ENCODE measurements at regions not wholly inside any gene's neighbourhood (a gene's known extent, or its start where the extent isn't known, plus 50 kb on each side); places are given as distances from the start of the nearest gene placed in this dataset.
A peak's percentile ranks its signal among the peaks of the same experiment; 100 is the strongest.
"Not testable (repeated sequence)": the region's sequence is repeated elsewhere in the genome, so short reads cannot be mapped to it uniquely, and the experiment has no call there.

GRCh38 chr4:72767618-72768302, 198.7 kb upstream of the ADAMTS3 start:
- TF ChIP-seq, protein P1, sequence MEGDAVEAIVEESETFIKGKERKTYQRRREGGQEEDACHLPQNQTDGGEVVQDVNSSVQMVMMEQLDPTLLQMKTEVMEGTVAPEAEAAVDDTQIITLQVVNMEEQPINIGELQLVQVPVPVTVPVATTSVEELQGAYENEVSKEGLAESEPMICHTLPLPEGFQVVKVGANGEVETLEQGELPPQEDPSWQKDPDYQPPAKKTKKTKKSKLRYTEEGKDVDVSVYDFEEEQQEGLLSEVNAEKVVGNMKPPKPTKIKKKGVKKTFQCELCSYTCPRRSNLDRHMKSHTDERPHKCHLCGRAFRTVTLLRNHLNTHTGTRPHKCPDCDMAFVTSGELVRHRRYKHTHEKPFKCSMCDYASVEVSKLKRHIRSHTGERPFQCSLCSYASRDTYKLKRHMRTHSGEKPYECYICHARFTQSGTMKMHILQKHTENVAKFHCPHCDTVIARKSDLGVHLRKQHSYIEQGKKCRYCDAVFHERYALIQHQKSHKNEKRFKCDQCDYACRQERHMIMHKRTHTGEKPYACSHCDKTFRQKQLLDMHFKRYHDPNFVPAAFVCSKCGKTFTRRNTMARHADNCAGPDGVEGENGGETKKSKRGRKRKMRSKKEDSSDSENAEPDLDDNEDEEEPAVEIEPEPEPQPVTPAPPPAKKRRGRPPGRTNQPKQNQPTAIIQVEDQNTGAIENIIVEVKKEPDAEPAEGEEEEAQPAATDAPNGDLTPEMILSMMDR (conservative IDR thresholded peaks at IDR 0.05; ENCODE audit: low read depth, low read length): no peak
- no peak overlapping the region for H3K4me3 ChIP-seq (ENCODE audit: low read depth, low read length)
- DNase-seq (ENCODE audit: low read depth): peak; percentile 97

DNA sequence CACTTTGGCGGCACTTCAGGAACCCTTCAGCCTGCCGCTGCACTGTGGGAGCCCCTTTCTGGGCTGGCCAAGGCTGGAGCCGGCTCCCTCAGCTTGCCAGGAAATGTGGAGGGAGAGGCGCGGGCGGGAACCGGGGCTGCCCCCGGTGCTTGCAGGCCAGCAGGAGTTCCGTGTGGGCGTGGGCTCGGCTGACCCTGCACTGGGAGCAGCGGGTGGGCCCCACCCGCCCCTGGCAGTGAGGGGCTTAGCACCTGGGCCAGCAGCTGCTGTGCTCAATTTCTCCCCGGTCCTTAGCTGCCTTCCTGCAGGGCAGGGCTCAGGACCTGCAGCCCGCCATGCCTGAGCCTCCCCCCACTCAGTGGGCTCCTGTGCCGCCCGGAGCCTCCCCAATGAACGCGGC, 196.8 kb upstream of the ADAMTS3 start:
- not testable (repeated sequence) for H3K4me3 ChIP-seq (ENCODE audit: low read depth, low read length); DNase-seq (ENCODE audit: low read depth)

GRCh38 chr4:72761368-72762038, 192.5 kb upstream of the ADAMTS3 start:
- no peak overlapping the region for H3K4me3 ChIP-seq (ENCODE audit: low read depth, low read length)
- TF ChIP-seq, protein P1 (conservative IDR thresholded peaks at IDR 0.05; ENCODE audit: low read depth, low read length): no peak
- no peak for DNase-seq (ENCODE audit: low read depth)

- not testable (repeated sequence) for DNase-seq (ENCODE audit: low read depth); H3K4me3 ChIP-seq (ENCODE audit: low read depth, low read length)
These were observed 184.4 kb upstream of the ADAMTS3 start for GRCh38 chr4:72753414-72753813.

- TF ChIP-seq, protein P1 (conservative IDR thresholded peaks at IDR 0.05; ENCODE audit: low read depth, low read length): no peak
- no peak overlapping the region for H3K4me3 ChIP-seq (ENCODE audit: low read depth, low read length)
- no peak for DNase-seq (ENCODE audit: low read depth)
These were observed 175.2 kb upstream of the ADAMTS3 start for GRCh38 chr4:72744103-72744725.

GRCh38 chr4:72743078-72743477, 174.1 kb upstream of the ADAMTS3 start:
- DNase-seq (ENCODE audit: low read depth): no peak
- TF ChIP-seq, protein P1 (conservative IDR thresholded peaks at IDR 0.05; ENCODE audit: low read depth, low read length): no peak
- H3K4me3 ChIP-seq (ENCODE audit: low read depth, low read length): no peak overlapping the region

GRCh38 chr4:72715299-72715698, 146.3 kb upstream of the ADAMTS3 start:
- DNase-seq (ENCODE audit: low read depth): no peak
- no peak overlapping the region for H3K4me3 ChIP-seq (ENCODE audit: low read depth, low read length)
- TF ChIP-seq, protein P1 (conservative IDR thresholded peaks at IDR 0.05; ENCODE audit: low read depth, low read length): no peak

Measured in choroid plexus epithelial cell (primary cell).